GM12865 (cell line): ENCODE measurements at regions not wholly inside any gene's neighbourhood (a gene's known extent, or its start where the extent isn't known, plus 50 kb on each side); places are given as distances from the start of the nearest gene placed in this dataset.
"Not testable (repeated sequence)": the region's sequence is repeated elsewhere in the genome, so short reads cannot be mapped to it uniquely, and the experiment has no call there.

Experiments
- DNase-seq: peaks from one replicate; pipeline ENCODE4 v3.0.0; 2010; ENCODE audit warnings: low read depth
- H3K4me3 ChIP-seq: 2 replicates; pipeline ENCODE4 v1.5.1; 2011; ENCODE audit warnings: mild to moderate bottlenecking, low read depth, low read length, control low read depth
- TF ChIP-seq, protein P1 (sequence below): IDR thresholded peaks from 2 replicates; pipeline ENCODE4 v1.5.1; 2011; ENCODE audit warnings: low read length, control low read depth, low read depth, inconsistent platforms; ENCODE audit not compliant: insufficient read depth; ENCODE audit errors: missing control alignments

DNA sequence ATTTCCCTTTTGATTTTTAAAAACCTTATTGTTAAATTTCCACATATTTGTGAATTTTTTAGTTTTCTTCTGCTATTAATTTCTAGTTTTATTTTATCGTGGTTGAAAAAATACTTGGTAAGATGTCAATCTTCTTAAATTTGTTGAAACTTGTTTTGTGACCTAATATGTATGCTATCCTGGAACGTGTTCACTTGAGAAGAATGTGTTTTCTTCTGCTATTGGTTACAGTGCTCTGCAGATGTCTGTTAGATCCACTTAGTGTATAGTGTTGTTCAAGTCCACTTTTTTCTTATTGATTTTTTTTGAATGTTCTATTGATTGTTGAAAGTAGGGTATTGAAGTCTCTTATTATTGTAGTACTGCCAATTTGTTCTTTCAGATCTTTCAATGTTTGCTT is 116.5 kb upstream of the NETO1 start:
- H3K4me3 ChIP-seq: no peak overlapping the region
- TF ChIP-seq, protein P1, sequence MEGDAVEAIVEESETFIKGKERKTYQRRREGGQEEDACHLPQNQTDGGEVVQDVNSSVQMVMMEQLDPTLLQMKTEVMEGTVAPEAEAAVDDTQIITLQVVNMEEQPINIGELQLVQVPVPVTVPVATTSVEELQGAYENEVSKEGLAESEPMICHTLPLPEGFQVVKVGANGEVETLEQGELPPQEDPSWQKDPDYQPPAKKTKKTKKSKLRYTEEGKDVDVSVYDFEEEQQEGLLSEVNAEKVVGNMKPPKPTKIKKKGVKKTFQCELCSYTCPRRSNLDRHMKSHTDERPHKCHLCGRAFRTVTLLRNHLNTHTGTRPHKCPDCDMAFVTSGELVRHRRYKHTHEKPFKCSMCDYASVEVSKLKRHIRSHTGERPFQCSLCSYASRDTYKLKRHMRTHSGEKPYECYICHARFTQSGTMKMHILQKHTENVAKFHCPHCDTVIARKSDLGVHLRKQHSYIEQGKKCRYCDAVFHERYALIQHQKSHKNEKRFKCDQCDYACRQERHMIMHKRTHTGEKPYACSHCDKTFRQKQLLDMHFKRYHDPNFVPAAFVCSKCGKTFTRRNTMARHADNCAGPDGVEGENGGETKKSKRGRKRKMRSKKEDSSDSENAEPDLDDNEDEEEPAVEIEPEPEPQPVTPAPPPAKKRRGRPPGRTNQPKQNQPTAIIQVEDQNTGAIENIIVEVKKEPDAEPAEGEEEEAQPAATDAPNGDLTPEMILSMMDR: no peak
- no peak for DNase-seq

DNA sequence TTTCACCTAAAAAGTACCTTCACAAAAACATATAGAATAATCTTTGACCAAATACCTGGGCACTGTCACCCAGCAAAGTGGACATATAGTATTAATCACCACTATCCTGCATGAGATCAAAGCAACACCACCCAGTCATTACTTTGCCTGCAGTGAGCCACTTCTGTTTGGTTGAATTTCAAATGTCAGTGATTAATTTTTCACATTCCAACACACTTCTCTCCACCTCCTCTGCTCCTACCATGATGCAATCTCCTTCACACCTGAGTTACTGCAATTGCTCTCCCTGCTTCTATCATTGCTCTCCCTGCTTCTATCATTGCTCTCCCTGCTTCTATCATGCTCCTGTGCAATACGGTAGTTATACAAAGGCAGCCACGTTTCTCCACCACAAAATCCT is 106.1 kb upstream of the NETO1 start:
- TF ChIP-seq, protein P1: no peak
- no peak overlapping the region for H3K4me3 ChIP-seq
- DNase-seq: no peak

DNA sequence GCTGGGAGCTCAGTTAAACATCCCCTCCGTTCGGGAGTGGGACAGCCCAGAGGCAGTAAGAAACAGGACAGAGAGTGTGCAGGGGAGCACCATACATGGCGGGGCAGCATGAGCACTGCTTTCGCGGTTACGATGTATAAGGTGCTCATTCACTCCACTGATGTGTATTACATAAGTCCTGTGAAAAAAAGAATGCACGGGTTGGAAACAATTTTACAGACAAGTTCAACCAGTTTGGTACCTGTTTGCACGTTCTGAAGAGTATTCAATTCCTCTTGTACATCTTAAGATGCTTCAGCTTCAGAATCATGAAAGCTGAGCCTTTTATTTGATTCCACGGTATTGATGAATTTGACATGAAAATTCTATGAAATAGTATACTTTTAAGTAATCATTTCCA is 97.8 kb upstream of the NETO1 start:
- TF ChIP-seq, protein P1: no peak
- H3K4me3 ChIP-seq: no peak overlapping the region
- DNase-seq: no peak

DNA sequence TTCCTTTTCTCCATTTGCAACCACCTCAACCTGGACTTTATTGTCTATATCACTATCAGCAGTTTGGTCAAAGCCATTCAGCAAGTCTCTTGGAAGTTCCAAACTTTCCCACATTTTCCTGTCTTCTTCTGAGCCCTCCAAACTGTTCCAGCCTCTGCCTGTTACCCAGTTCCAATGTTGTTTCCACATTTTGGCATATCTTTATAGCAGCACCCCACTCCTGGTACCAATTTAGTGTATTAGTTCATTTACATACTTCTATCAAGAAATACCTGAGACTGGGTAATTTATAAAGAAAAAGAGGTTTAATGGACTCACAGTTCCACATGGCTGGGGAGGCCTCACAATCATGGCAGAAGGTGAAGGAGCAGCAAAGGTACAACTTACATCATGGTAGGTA is 90.4 kb upstream of the NETO1 start:
- not testable (repeated sequence) for DNase-seq, H3K4me3 ChIP-seq

DNA sequence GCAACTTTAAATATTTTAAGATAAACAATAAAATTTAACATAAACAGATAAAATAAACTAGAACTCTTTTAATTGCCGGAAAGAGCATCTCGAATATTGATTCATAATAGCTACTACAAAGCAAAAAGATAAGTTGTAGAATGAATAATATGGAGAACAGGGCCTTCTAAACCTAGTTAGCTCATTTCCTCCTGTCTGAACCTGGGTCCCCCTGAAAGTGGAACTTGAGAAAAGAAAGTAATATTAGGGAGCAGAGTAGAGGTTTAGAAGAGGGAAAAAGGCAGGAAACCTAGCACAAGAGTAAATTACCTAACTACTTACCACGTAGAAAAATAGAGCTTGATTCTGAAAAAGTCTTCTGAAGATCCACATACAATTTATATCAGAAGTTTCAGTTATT is 80.7 kb upstream of the NETO1 start:
- H3K4me3 ChIP-seq: no peak overlapping the region
- TF ChIP-seq, protein P1: no peak
- DNase-seq: no peak

DNA sequence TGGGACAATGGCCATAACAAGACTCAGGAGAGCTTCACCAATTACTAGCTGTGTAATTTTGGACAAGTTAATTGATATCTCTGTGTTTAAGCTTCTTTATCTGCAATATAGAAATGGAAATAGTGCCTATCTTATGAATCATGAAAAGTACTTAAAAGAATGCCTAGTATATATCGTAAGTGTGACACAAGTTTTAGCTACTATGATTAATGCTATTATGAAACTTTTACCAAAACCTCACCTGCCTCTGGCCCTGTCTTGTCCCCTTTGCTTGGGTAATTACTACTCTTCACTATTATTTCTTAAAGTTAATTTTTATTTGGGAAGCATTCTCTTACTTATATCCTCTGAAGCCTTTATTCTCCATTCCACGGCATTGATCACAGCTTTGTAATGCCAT is 75.0 kb upstream of the NETO1 start:
- H3K4me3 ChIP-seq: no peak overlapping the region
- DNase-seq: no peak
- TF ChIP-seq, protein P1: no peak

DNA sequence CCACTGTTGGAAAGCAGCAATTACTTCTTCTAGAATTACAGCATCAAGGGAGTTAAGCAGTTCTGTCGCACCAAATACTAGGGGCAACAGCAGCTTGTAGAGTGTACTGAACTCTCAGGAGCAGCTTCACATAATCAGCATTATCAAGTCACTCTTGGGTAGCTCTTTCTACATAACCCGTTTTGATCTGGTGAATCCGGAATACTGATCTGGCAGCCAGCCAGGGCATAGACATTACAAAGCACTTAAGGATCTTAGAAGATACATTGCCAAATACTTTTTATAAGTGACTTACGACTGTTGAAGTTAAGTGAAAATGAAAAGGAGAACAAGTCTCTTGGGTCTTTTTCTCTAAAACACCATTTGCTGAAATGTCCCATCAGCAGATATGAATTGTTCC is 73.2 kb upstream of the NETO1 start:
- no peak for DNase-seq
- no peak overlapping the region for H3K4me3 ChIP-seq
- TF ChIP-seq, protein P1: no peak

DNA sequence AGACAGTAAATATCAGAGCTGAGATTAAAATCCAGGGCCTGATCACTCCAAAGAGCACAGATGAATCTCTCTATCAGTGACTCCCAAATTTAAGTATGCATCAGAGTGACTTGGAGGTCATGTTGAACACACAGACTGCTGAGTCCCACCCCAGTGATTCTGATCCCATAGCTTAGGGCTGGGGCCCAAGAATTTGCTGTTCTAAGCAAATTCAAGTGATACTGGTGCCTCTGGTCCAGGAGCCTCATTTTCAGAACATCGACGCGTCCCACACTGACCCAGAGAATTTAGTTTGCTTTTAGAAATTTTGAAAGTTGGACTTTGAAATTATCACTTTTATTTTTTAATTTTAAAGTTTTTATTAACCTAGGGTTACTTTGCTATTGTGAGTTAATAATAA is 72.7 kb upstream of the NETO1 start:
- DNase-seq: no peak
- no peak overlapping the region for H3K4me3 ChIP-seq
- TF ChIP-seq, protein P1: no peak
